A549 (cell line): ENCODE measurements at regions not wholly inside any gene's neighbourhood (a gene's known extent, or its start where the extent isn't known, plus 50 kb on each side); places are given as distances from the start of the nearest gene placed in this dataset.

Experiments
- CEBPB ChIP-seq, 2 experiments: fragments of >200 bp in 1 of 2; sonication (Bioruptor Twin) in 1 of 2; formaldehyde crosslinking in 1 of 2; IDR thresholded peaks; 2 replicates each; pipeline ENCODE4 v1.6.1; 2012 to 2016
- CHD2 ChIP-seq: fragments of 150-350 bp; IDR thresholded peaks from 2 replicates; pipeline ENCODE4 v1.6.1; 2014; ENCODE audit warnings: low read length; ENCODE audit not compliant: partially characterized antibody
- CTCF ChIP-seq: fragments of >200 bp; sonication (Bioruptor Twin); formaldehyde crosslinking; IDR thresholded peaks from 3 replicates; pipeline ENCODE4 v1.5.1; 2016
- ESRRA ChIP-seq: fragments of 150-350 bp; IDR thresholded peaks from 2 replicates; pipeline ENCODE4 v1.6.1; 2014; ENCODE audit warnings: mild to moderate bottlenecking, low read length, borderline replicate concordance
- HES2 ChIP-seq: fragments of >200 bp; sonication (Bioruptor Twin); formaldehyde crosslinking; IDR thresholded peaks from 2 replicates; pipeline ENCODE4 v1.6.1; 2016
- HOXA7 ChIP-seq: fragments of 250-450 bp; sonication (Bioruptor Pico); IDR thresholded peaks from 2 replicates; pipeline ENCODE4 v1.5.0; 2020; ENCODE audit warnings: mild to moderate bottlenecking, moderate library complexity
- MAZ ChIP-seq: fragments of 150-350 bp; IDR thresholded peaks from 2 replicates; pipeline ENCODE4 v1.6.1; 2014; ENCODE audit warnings: antibody characterized with exemption, low read depth, low read length, borderline replicate concordance
- MYC ChIP-seq: IDR thresholded peaks from 2 replicates; pipeline ENCODE4 v1.6.1; 2012; ENCODE audit warnings: mild to moderate bottlenecking, inconsistent platforms, low read length, improper control_type of control experiment, borderline replicate concordance
- NFE2L2 ChIP-seq: fragments of 150-350 bp; conservative IDR thresholded peaks from 2 replicates; pipeline ENCODE4 v1.6.1; 2014; ENCODE audit warnings: low read length
- POLR2A ChIP-seq: IDR thresholded peaks from 2 replicates; pipeline ENCODE4 v1.6.1; 2012; ENCODE audit warnings: mild to moderate bottlenecking, low read length
- POLR2AphosphoS2 ChIP-seq: conservative IDR thresholded peaks from 2 replicates; pipeline ENCODE4 v1.6.1; 2012; ENCODE audit warnings: low read length, improper control_type of control experiment, inconsistent platforms
- REST ChIP-seq: fragments of 200-600 bp; sonication (generic); IDR thresholded peaks from 2 replicates; pipeline ENCODE4 v1.6.1; 2016; ENCODE audit warnings: antibody characterized with exemption, mild to moderate bottlenecking, moderate library complexity
- USF2 ChIP-seq: fragments of 450-650 bp; IDR thresholded peaks from 2 replicates; pipeline ENCODE4 v1.6.1; 2014; ENCODE audit warnings: antibody characterized with exemption

- TF ChIP-seq REST (no peak), CTCF (no peak), CEBPB (IDR thresholded peaks at IDR 0.05) (no peak), CHD2 (no peak), ESRRA (no peak), MAZ (no peak), USF2 (no peak), HOXA7 (CRISPR knock-in tag) (no peak), POLR2A (no peak), NFE2L2 (no peak), MYC (no peak), HES2 (no peak), POLR2AphosphoS2 (no peak)
Observed at GRCh38 chr2:29974086-29974485, 52.7 kb upstream of the ALK start.
